ENCODE measurements at regions not wholly inside any gene's neighbourhood (a gene's known extent, or its start where the extent isn't known, plus 50 kb on each side); places are given as distances from the start of the nearest gene placed in this dataset.

DNA sequence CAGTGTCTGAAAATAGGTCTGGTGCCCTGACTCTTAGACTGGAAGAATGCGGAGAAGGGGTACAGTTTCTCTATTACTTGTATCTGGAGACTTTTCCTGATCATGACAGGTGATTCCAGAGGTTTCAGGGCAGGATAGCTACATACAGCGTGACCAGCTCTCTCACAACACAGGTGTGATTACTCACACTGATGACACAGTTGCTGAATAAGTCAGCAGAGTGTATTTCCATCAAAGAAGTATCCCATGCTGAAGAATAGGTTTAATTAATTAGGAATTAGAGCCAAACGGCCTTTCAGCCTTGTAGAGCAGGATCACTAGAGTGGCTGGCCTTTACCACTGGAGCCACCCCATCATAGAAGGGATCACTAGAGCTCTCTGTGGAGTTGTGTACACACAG is 298.6 kb downstream of the LMX1A start:
- H3K27ac ChIP-seq: no peak overlapping the region
- TF ChIP-seq, protein P1, sequence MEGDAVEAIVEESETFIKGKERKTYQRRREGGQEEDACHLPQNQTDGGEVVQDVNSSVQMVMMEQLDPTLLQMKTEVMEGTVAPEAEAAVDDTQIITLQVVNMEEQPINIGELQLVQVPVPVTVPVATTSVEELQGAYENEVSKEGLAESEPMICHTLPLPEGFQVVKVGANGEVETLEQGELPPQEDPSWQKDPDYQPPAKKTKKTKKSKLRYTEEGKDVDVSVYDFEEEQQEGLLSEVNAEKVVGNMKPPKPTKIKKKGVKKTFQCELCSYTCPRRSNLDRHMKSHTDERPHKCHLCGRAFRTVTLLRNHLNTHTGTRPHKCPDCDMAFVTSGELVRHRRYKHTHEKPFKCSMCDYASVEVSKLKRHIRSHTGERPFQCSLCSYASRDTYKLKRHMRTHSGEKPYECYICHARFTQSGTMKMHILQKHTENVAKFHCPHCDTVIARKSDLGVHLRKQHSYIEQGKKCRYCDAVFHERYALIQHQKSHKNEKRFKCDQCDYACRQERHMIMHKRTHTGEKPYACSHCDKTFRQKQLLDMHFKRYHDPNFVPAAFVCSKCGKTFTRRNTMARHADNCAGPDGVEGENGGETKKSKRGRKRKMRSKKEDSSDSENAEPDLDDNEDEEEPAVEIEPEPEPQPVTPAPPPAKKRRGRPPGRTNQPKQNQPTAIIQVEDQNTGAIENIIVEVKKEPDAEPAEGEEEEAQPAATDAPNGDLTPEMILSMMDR (conservative IDR thresholded peaks at IDR 0.05): no peak

DNA sequence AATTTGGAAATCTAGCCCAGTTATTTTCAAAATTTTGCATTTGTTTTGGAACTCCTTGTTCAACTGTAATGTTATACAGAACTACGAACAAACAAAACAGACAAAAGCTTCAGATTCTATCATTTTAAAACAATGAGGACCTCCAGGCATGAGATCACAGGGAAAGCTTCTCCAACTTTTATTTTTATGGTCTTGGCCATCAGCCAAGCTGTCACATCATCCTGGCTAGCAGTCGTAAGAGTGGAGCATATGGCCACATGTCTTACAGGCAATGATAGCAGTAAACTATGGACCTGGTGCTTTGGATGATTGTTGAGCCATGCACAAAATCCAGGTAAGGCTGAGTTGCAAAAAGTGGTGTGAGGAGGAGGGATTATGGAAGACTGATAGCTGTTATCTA is 299.6 kb downstream of the LMX1A start:
- TF ChIP-seq, protein P1 (conservative IDR thresholded peaks at IDR 0.05): no peak
- no peak overlapping the region for H3K27ac ChIP-seq

DNA sequence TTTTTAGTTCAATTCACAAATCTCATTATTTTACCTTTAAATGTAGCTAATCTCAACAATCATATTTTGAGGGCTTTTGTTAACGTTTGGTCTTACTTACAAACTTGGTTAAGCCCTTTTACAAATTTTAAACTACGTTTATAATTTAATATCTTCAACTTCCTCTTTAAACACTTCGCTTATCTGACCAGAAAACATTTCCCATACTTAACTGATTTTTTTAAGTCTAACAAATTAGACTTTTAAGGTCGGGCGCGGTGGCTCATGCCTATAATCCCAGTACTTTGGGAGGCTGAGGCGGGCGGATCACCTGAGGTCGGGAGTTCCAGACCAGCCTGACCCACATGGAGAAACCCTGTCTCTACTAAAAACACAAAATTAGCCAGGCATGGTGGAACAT is 300.9 kb downstream of the LMX1A start:
- H3K27ac ChIP-seq: no peak overlapping the region
- TF ChIP-seq, protein P1 (conservative IDR thresholded peaks at IDR 0.05): no peak

DNA sequence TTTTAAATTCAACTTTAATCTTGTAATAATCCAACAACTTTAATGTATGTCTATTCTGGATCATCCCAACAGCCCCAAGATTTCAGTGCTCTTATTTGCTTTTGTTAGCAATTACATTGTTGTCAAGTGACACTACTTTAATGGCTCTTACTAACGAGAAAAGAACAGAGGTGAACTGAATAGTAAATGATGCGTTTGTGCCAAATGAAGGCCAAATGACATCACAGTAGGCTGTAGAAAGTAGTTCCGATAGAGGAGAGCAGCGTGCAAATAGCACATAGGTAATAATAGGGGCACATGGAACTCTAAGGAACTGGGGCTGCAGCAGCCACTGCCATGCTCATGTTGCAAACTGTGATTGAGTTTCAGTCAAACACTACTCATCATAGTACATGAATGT is 301.9 kb downstream of the LMX1A start:
- TF ChIP-seq, protein P1 (conservative IDR thresholded peaks at IDR 0.05): no peak
- H3K27ac ChIP-seq: no peak overlapping the region

DNA sequence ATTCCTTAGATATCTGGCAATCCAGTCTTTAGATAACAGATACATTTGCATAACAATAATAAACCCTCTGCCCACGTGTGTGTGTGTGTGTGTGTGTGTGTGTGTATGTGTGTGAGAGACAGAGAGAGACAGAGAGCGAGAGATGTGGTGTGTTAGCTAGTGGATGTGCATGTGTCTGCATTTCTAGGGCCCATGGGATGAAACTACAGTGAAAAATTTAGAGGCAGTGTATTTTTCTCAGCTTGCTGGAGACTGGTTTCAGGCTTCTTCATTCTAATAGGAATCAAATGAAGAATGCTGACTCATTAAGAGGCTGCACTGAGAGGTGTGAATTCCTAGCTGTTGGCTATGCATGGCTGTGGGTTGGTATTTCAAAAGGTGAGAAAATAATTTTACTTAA is 303.2 kb downstream of the LMX1A start:
- no peak overlapping the region for H3K27ac ChIP-seq
- TF ChIP-seq, protein P1 (conservative IDR thresholded peaks at IDR 0.05): no peak

DNA sequence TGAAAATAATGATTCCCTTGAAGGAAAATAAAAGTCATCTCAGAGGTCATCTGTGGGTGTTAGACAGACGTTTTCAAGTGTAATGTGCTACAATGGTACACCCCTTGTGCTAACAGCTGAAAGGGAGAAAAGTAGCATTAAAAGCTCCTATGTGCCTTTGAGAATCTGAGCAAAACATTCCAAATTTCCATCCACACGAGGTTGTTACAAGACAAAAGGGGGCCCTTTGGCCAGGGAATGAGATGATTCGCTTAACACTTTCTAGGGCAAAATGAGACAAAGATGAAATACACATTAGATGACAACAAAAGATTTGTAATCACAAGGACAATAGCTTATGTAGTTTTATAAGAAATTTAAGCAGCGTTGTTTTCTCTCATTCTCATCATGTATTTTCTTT is 303.6 kb downstream of the LMX1A start:
- TF ChIP-seq, protein P1 (conservative IDR thresholded peaks at IDR 0.05): no peak
- no peak overlapping the region for H3K27ac ChIP-seq

DNA sequence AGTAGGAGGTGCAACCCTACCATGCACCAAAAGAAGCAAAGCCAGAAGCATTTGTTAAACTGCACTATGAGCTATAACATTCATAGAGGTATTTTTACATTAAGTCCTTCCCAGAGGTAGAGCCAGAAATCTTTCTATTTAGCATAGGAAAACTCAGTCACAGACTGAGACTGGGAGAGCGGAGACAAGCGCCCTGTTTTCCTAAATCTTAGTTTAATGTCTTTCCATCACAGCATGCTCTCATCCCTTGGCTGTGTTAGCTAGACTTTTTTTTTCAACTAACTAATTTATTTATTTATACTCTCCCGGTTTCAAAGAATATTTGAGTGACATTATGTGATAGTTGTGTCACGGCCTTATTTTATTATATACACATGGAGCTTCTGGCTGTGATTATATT is 304.1 kb downstream of the LMX1A start:
- H3K27ac ChIP-seq: no peak overlapping the region
- TF ChIP-seq, protein P1 (conservative IDR thresholded peaks at IDR 0.05): no peak

DNA sequence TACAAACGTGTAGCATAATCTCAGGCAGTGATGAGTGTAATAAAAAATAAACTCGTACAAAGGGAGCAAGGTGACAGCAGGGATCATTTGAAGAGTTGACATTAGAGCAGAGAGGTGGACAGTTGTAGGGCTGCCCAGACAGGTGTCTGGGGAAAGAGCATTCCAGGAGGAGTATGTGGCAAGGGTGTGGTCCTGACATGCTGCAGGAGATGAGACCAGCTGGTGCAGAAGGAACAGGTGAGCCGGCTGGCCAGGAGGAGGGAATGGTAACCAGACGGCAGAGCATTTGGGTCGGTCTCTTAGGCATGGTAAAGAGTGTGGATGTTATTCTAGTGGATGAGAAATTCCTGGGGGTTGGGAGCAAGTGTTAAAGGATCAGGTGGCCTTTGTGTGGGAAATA is 306.3 kb downstream of the LMX1A start:
- TF ChIP-seq, protein P1 (conservative IDR thresholded peaks at IDR 0.05): no peak
- H3K27ac ChIP-seq: no peak overlapping the region

All from VCaP (cell line).